AG09319 (cell line): ENCODE measurements at regions not wholly inside any gene's neighbourhood (a gene's known extent, or its start where the extent isn't known, plus 50 kb on each side); places are given as distances from the start of the nearest gene placed in this dataset.

Experiments used
- DNase-seq: peaks from one replicate; pipeline ENCODE4 v3.0.0-alpha.2; 2010; ENCODE audit warnings: low read depth; ENCODE audit errors: extremely low read depth
- CTCF ChIP-seq: IDR thresholded peaks from 2 replicates; pipeline ENCODE4 v1.5.1; 2011; ENCODE audit warnings: low read depth, mild to moderate bottlenecking, inconsistent platforms, low read length, moderate library complexity

GRCh38 chr2:14185906-14186305 is 446.6 kb upstream of the LRATD1 start:
- no peak for DNase-seq

GRCh38 chr2:14188446-14188845 is 444.1 kb upstream of the LRATD1 start:
- TF ChIP-seq CTCF, result no peak
- DNase-seq, result no peak

More at GRCh38 chr2:14185906-14186305, 446.6 kb upstream of the LRATD1 start:
- no peak for TF ChIP-seq CTCF

GRCh38 chr2:14189929-14190328 is 442.6 kb upstream of the LRATD1 start:
- no peak for TF ChIP-seq CTCF
- no peak for DNase-seq

GRCh38 chr2:14194233-14194632 is 438.3 kb upstream of the LRATD1 start:
- no peak for DNase-seq
- no peak for TF ChIP-seq CTCF

- TF ChIP-seq CTCF, result no peak
- no peak for DNase-seq
These were observed 435.2 kb upstream of the LRATD1 start for GRCh38 chr2:14197293-14197692.

- TF ChIP-seq CTCF, result no peak
- DNase-seq, result no peak
These were observed 433.5 kb upstream of the LRATD1 start for GRCh38 chr2:14199040-14199439.

- no peak for DNase-seq
- TF ChIP-seq CTCF, result no peak
These were observed 413.2 kb upstream of the LRATD1 start for GRCh38 chr2:14219306-14219705.

- no peak for DNase-seq
- TF ChIP-seq CTCF, result no peak
These were observed 412.4 kb upstream of the LRATD1 start for GRCh38 chr2:14220101-14220500.
